NCI-H2081 (cell line): ENCODE measurements at regions not wholly inside any gene's neighbourhood (a gene's known extent, or its start where the extent isn't known, plus 50 kb on each side); places are given as distances from the start of the nearest gene placed in this dataset.

Experiments
- DNase-seq, 2 experiments: peaks; one replicate each; lab custom pipeline; 2025; lab: John Stamatoyannopoulos, UW

DNA sequence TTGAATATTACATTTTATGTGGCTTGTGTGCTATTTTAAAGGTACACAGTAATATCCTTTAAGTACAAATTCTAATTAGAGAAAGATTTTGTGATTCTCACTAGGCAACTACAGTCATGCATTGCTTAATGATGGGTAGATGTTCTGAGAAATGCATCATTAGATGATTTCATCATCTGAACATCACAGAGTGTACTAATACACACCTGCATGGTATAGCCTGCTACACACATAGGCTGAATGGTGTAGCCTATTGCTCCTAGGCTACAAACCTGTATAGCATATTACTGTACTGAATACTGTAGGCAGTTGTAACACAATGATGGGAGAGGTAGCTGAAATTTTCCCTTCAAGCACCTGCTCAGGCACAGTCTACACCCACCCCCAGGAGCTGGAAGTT, 217.4 kb upstream of the EOMES start:
- DNase-seq, result no peak

DNA sequence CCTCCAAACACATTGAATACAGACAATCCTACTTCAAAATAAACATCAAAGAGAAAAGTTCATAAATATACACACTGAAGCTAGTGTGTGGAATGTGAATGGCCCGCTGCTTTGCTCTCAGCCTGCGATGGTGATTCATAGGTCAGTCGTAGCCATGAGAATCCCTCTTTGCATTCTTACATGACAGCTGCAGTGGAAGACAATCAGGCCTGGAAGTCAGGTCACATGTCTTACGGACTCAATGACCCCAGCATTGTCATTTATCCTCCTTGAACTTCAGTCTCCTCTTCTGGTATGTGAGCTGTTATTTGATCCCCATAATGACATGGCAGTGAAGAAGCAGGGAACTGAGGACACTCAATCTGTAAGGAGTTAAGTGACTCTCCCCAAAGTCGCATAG, 217.8 kb upstream of the EOMES start:
- no peak for DNase-seq

GRCh38 chr3:27943106-27943505, 221.0 kb upstream of the EOMES start:
- no peak for DNase-seq

DNA sequence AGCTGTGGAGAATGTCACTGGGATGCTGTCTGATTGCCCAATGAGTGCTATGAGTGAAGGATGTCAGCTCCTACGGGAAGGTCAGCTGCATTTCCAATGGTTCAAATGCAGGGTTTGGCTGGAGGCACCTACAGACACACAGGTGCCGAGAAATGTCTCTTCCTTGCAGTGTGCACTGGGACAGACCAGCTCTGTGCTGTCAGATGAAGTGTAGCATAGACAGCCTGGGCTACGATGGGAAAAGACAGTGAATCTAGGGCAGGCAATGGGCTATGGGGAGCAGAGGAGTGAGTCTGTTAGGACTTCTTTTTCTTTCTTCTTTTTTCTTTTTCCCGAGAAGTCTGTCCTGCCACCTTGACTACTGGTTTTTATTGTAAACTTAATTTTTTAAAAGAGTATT, 223.1 kb upstream of the EOMES start:
- DNase-seq, result no peak

DNA sequence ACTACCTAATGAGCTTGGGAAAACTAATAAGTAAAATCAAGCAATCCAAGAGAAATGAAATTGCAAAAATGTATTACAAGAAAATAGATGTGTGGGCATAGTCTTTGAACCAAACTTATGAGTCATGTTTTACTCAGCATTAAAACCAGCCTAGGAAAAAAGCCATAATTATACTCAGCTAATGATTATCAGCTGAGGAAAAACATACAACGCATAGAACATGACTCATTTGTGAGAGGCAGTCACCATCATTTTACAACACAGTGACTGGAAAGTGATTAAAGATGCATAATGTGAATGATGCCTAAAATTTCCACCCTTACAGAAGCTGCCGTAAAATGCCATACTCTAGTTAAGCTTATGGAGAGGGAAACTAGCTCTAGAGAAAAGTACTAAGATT, 238.0 kb upstream of the EOMES start:
- DNase-seq, result no peak

GRCh38 chr3:27963519-27963918, 241.4 kb upstream of the EOMES start:
- no peak for DNase-seq

DNA sequence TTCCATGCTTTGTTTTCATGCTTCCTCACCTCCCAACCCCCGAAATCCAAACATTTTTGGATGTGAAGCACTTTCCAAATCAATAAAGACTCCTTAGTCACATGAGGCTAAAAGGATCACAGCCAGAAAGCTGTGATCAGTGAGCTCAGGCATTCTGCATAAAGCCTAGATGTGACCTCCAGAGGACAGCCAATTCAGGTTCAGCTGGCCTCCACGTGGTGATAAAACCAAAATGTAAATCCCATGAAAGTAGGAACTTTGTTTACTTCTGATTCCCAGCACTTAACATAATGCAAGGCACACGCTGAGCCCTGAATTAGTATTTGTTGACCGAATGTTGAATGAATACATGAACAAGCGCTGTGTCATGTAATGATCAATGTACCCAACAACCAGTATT, 249.5 kb upstream of the EOMES start:
- peak in 1 of 2 experiments; percentile 19 for DNase-seq

- no peak for DNase-seq
These were observed 254.8 kb upstream of the EOMES start for GRCh38 chr3:27976933-27977332.

DNA sequence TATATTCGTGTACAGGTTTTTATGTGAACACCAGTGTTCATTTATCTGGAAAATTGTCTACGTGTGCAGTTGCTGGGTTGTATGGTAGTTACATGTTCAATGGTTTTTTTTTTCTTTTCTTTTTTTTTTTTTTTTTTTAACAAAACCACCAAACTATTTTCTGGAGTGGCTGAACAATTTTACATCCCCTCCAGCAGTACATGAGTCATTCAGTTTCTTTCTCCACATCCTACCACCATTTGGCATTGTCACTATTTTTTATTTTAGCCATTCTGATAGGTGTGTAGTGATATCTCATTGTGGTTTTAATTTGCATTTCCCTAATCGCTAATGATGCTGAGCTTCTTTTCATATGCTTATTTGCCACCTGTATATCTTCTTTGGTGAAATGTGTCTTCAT, 256.3 kb upstream of the EOMES start:
- no peak for DNase-seq

GRCh38 chr3:27985369-27986035, 255.9 kb upstream of the CMC1 start:
- DNase-seq, result no peak

- no peak for DNase-seq
These were observed 255.1 kb upstream of the CMC1 start for GRCh38 chr3:27986234-27986879.

- DNase-seq, result no peak
These were observed 251.1 kb upstream of the CMC1 start for GRCh38 chr3:27990324-27990723.

DNA sequence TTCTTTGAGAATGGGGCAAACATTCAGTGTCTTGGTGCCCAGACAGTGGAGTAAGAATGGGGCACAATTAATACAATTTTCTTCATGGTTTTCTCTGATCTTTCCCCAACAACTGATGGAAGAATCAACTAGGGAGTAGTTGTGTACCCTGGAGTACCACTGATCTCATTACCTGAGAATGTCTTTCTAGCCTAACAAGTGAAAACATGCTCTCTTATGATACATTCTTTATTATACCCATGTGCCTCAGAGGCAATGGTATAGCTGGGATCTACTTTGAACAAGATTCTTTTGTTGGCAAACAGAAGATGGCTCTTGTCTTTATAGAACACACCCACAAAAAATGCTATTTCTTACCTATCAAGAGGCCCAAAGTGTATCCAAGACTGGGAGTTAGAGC, 250.6 kb upstream of the CMC1 start:
- no peak for DNase-seq

GRCh38 chr3:27993051-27993450, 248.4 kb upstream of the CMC1 start:
- DNase-seq, result peak in 1 of 2 experiments; percentile 26

DNA sequence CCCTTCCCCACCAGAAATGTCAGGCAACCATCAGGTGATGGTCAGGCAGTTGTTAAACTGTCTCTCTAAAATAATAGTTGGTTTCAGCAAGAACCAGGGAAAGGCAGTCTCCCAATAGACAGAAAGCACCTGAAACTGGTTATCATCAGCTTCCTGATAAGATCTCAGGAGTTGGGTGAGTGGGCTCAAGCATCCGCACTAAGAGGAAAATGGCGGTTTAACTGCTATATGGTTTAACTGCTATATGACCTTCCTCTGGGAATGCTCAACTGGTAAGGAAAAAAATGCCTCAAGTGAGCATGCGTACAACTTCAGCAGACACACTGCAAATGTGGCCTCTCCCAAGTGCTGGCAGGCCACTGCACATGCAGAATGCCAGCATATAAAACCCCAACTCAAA, 240.8 kb upstream of the CMC1 start:
- DNase-seq, result no peak

DNA sequence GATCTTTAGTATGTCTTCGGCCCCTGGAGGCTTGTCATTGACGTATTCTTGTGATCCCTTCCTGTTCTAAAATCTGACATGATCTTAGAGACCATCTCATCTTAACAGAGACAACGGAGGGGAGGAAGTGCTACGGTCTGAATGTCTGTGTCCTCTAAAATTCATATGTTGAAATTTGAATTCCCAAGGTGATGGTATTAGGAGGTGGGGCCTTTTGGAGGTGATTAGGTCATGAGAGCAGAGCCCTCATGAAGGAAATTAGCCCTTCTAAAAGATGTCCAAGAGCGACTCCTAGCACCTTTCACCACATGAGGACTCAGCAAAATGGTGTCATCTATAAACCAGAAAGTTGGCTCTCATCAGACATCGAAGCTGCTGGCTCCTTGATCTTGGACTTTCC, 233.2 kb upstream of the CMC1 start:
- no peak for DNase-seq

DNA sequence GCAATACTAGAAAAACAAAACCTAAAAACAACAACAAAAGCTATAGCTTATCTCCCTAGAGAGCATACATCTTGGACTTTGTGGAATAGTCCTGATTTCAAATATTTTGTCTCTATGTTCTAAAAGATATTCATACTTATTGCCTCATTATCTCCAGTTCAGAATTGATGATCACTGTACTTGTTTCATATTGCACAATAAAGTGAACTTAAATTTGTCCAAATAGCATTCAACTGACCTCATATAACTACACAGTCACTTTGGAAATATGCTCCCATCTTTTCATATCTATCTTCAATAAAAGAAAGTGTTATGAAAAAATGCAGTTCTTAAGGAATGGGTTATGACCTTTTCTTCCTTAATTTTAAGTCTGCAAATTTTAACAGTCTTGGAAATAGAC, 228.6 kb upstream of the CMC1 start:
- DNase-seq, result no peak

- no peak for DNase-seq
These were observed 227.4 kb upstream of the CMC1 start for GRCh38 chr3:28013864-28014473.

GRCh38 chr3:28018925-28019718, 222.3 kb upstream of the CMC1 start:
- peak in 1 of 2 experiments; percentile 12 for DNase-seq

GRCh38 chr3:28019740-28020139, 221.7 kb upstream of the CMC1 start:
- DNase-seq, result no peak

GRCh38 chr3:28022916-28023315, 218.5 kb upstream of the CMC1 start:
- DNase-seq, result no peak

- no peak for DNase-seq
These were observed 212.9 kb upstream of the CMC1 start for GRCh38 chr3:28028554-28028953.
